ENCODE measurements at regions not wholly inside any gene's neighbourhood (a gene's known extent, or its start where the extent isn't known, plus 50 kb on each side); places are given as distances from the start of the nearest gene placed in this dataset.
A peak's percentile ranks its signal among the peaks of the same experiment; 100 is the strongest.

GRCh38 chr12:127515941-127516340 is 751.0 kb upstream of the TMEM132C start:
- Histone ChIP-seq H3K4me1 (replicated peaks in 1 of 2) (no peaks in the 10 kb centered on the region), H3K4me3 (no peak overlapping the region), H3K27ac (no peak overlapping the region)
- in situ Hi-C loops (cut with MboI; ENCODE audit: low pct_unique_long_range_greater_than_20kb in 2 of 9, low sequenced_read_pairs in 9 of 9, unreplicated experiment in 9 of 9), result no loop called here
- no peak for ATAC-seq (replicated peaks in 6 of 8)
- 0 to 75% (median 41%) methylated on average over 1 to 2 of the region's 2 CpGs; no CpG with 5 or more reads in 2 of the 10 experiments for WGBS, 10 experiments

DNA sequence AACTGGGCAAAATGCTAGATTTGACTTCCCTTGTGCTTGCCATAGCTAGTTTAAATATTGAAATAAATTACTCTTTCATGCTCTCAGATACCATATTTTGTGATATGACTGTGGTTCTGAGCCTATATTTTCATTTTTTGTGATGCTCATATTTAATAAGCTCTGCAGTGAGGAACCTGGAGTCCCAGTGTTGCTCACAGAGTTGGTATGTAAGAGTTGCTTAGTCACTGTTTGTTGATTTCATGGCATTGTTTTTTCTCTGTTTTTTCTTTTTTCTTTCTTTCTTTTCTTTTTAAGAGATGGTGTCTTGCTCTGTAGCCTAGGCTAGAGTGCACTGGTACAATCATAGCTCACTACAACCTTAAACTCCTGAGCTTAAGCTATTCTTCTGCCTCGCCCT is 750.5 kb upstream of the TMEM132C start:
- in situ Hi-C loops (cut with MboI; ENCODE audit: low pct_unique_long_range_greater_than_20kb in 2 of 9, low sequenced_read_pairs in 9 of 9, unreplicated experiment in 9 of 9), result no loop called here
- no peak overlapping the region for H3K4me3 ChIP-seq
- H3K27ac ChIP-seq, result no peak overlapping the region
- WGBS, 10 experiments, result 40 to 100% (median 56%) methylated on average over 1 of the region's 1 CpG; no CpG with 5 or more reads in 1 of the 10 experiments
- no peaks in the 10 kb centered on the region for H3K4me1 ChIP-seq (replicated peaks in 1 of 2)
- peak in 1 of 8 experiments; percentile 41 for ATAC-seq (replicated peaks in 6 of 8)

GRCh38 chr12:127519779-127520178 is 747.2 kb upstream of the TMEM132C start:
- no peak for ATAC-seq (replicated peaks in 6 of 8)
- H3K4me1 ChIP-seq (replicated peaks in 1 of 2), result no peaks in the 10 kb centered on the region
- no peak overlapping the region for H3K4me3 ChIP-seq
- 7 to 68% (median 46%) methylated on average over 1 to 2 of the region's 2 CpGs for WGBS, 10 experiments
- H3K27ac ChIP-seq, result no peak overlapping the region
- in situ Hi-C loops (cut with MboI; ENCODE audit: low pct_unique_long_range_greater_than_20kb in 2 of 9, low sequenced_read_pairs in 9 of 9, unreplicated experiment in 9 of 9), result no loop called here

GRCh38 chr12:127526925-127527324 is 740.0 kb upstream of the TMEM132C start:
- Histone ChIP-seq H3K4me1 (replicated peaks in 1 of 2) (no peaks in the 10 kb centered on the region), H3K27ac (no peak overlapping the region), H3K4me3 (no peak overlapping the region)
- no peak for ATAC-seq (replicated peaks in 6 of 8)
- in situ Hi-C loops (cut with MboI; ENCODE audit: low pct_unique_long_range_greater_than_20kb in 2 of 9, low sequenced_read_pairs in 9 of 9, unreplicated experiment in 9 of 9), result no loop called here
- 42 to 96% (median 68%) methylated on average over 2 to 3 of the region's 3 CpGs; no CpG with 5 or more reads in 2 of the 10 experiments for WGBS, 10 experiments

DNA sequence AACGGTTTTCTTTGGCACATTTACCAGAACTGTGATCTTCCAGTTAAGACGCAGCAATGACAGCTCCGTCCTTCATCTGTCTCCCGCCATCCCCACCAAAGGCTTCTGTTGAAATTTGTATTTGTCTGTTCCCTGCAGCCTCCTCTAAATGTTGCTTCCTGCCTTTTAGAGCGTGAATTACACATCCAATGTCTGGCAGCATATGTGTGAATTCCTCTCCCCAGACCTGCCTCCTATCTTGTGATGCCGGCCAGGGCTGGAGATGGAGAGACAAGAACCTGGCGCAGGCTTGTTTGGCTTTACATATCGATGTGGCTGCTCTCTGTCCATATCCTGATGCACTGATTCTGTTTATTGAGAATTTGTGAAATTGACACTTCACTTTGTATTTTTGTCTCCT is 738.4 kb upstream of the TMEM132C start:
- in situ Hi-C loops (cut with MboI; ENCODE audit: low pct_unique_long_range_greater_than_20kb in 2 of 9, low sequenced_read_pairs in 9 of 9, unreplicated experiment in 9 of 9), result no loop called here
- H3K4me1 ChIP-seq (replicated peaks in 1 of 2), result no peaks in the 10 kb centered on the region
- WGBS, 10 experiments, result 36 to 94% (median 86%) methylated on average over 1 to 7 of the region's 8 CpGs; no CpG with 5 or more reads in 1 of the 10 experiments

DNA sequence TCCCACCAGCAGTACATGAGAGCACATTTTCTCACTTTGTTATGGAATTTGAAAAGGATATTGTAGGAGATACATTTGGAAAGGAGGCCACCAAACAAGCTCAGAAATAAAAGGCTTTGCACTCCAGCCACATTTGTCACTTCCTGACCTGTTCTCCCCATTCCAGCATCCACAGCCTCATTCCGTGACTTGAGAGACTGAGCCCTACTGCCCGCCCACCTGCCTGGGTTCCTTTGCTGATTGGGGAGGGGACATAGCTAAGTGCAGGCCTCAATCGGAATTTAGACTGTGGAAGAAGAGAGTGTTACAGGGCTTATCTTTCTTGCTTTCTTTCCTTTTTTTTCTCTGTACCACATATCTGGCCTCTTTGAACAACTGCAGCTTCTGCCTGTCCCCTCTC is 735.4 kb upstream of the TMEM132C start:
- no peak overlapping the region for H3K27ac ChIP-seq
- in situ Hi-C loops (cut with MboI; ENCODE audit: low pct_unique_long_range_greater_than_20kb in 2 of 9, low sequenced_read_pairs in 9 of 9, unreplicated experiment in 9 of 9), result no loop called here
- H3K4me1 ChIP-seq (replicated peaks in 1 of 2), result no peaks in the 10 kb centered on the region
- 50 to 100% (median 73%) methylated on average over 1 to 3 of the region's 3 CpGs; no CpG with 5 or more reads in 1 of the 10 experiments for WGBS, 10 experiments
- no peak for ATAC-seq (replicated peaks in 6 of 8)
- H3K4me3 ChIP-seq, result no peak overlapping the region

More for the DNA sequence above, 738.4 kb upstream of the TMEM132C start:
- no peak for ATAC-seq (replicated peaks in 6 of 8)
- no peak overlapping the region for H3K4me3 ChIP-seq
- no peak overlapping the region for H3K27ac ChIP-seq

DNA sequence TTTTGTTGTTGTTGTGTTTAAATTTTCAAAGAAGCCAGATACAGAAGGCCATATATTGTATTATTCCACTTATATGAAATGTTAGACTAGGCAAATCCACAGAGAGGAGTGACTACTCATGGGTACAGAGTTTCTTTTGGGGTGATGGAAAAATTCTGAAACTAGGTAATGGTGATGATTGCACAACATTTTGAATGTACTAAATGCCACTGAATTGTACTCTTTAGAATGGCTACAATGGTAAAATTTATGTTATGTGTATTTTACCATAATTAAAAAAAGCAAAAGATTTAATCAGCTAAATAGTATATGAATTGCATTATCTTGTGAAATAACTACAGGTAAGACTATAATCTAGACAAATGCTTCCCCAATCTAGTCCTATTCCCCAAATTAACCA is 733.6 kb upstream of the TMEM132C start:
- no peak overlapping the region for H3K4me3 ChIP-seq
- in situ Hi-C loops (cut with MboI; ENCODE audit: low pct_unique_long_range_greater_than_20kb in 2 of 9, low sequenced_read_pairs in 9 of 9, unreplicated experiment in 9 of 9), result no loop called here
- peaks cover 3 to 11% of the 10 kb centered on the region in 2 donors for H3K4me1 ChIP-seq (replicated peaks in 1 of 2)
- H3K27ac ChIP-seq, result no peak overlapping the region
- no peak for ATAC-seq (replicated peaks in 6 of 8)

DNA sequence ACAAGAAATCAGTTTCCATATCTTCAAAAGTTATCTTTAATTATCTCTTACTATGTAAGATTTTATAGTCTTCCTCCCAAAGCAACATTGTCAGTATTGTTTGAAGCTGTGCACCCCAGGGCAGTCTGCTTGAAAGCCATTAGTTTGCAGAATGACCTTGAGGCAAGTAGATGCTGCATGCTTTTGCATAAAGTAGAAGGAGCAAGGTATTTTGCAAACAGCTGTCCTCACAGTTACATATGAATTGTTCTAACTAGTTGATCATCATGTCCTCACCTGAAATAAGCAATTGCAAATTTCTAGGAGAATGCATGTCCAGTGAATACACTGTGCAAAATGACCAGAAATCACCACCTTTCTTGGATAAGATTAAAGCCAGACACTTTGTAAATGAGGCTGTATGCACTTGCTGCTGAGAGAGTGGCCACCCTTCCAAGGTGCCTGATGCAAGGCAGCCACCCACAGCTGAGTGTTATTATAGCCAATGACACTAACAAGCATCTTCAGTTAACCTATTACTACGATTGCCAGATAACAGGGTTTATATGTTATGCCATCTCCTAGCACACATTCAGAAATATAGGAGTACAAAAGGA is 730.0 kb upstream of the TMEM132C start:
- H3K4me1 ChIP-seq (replicated peaks in 1 of 2), result peaks cover 6 to 14% of the 10 kb centered on the region in 2 donors
- ATAC-seq (replicated peaks in 6 of 8), result peak in 4 of 8 experiments; percentile 34 to 77 (median 72)
- in situ Hi-C loops (cut with MboI; ENCODE audit: low pct_unique_long_range_greater_than_20kb in 2 of 9, low sequenced_read_pairs in 9 of 9, unreplicated experiment in 9 of 9), result no loop called here
- no peak overlapping the region for H3K4me3 ChIP-seq
- H3K27ac ChIP-seq, result no peak overlapping the region
- WGBS, 10 experiments, result 0 to 71% (median 45%) methylated on average over 1 of the region's 1 CpG; no CpG with 5 or more reads in 4 of the 10 experiments

GRCh38 chr12:127538316-127538715 is 728.7 kb upstream of the TMEM132C start:
- no peak overlapping the region for H3K4me3 ChIP-seq
- in situ Hi-C loops (cut with MboI; ENCODE audit: low pct_unique_long_range_greater_than_20kb in 2 of 9, low sequenced_read_pairs in 9 of 9, unreplicated experiment in 9 of 9), result no loop called here
- H3K27ac ChIP-seq, result no peak overlapping the region
- peaks cover 6 to 17% of the 10 kb centered on the region in 2 donors for H3K4me1 ChIP-seq (replicated peaks in 1 of 2)
- ATAC-seq (replicated peaks in 6 of 8), result peak in 3 of 8 experiments; percentile 40 to 65 (median 47)
- 0 to 100% (median 24%) methylated on average over 1 to 3 of the region's 3 CpGs; no CpG with 5 or more reads in 1 of the 10 experiments for WGBS, 10 experiments

DNA sequence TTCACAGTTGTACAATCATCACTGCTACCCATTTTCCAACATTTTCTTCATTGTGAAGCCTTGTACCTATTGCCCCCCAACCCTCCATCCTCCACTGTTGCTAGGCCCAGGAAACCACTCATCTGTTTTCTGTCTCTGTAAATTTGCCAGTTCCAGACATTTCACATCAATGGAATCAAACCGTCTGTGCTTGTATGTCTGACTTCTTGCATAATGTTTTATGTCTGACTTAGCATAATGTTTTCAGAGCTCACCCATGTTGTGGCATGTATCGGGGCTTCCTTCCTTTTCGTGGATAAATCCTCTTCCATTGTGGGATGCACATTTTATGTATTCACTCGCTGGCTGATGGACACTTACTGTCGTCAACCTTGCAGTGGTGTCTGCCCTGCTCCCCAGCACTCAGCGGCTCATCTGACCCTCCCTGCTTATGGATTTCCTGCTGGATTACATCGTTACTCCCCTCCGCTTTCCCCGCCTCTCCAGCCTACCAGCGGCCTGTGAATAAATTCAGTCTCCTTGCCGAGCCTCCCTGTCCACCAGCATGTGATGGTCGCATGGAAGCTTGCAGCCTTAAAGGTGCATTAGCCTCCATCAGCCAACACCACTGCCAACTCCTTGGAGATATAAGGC is 727.6 kb upstream of the TMEM132C start:
- in situ Hi-C loops (cut with MboI; ENCODE audit: low pct_unique_long_range_greater_than_20kb in 2 of 9, low sequenced_read_pairs in 9 of 9, unreplicated experiment in 9 of 9), result no loop called here
- Histone ChIP-seq H3K4me3 (no peak overlapping the region), H3K27ac (no peak overlapping the region), H3K4me1 (replicated peaks in 1 of 2) (peaks cover 6 to 17% of the 10 kb centered on the region in 2 donors)
- peak; percentile 53 to 97 (median 90) for ATAC-seq (replicated peaks in 6 of 8)
- whole genome bisulfite sequencing, 10 experiments, result 0 to 67% (median 28%) methylated on average over 1 to 12 of the region's 12 CpGs

DNA sequence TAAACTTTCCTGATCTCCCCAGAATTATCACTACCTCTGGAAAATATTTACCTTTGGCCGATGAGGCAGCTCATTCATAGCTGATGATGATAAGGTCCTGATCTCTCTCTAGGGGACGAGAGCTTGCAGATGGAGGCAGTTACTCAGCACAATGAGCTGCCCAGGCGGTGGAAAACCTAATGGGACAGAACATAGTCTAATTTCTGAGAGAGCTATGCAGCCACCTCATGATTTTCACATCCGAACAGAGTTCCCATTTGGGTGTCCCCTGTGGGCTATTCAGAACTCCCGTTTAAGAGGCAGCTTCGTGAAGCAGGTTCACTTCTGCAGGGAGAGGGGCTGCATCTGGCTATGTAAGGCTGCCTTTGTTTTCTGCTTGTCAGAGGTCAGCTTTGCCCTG is 724.6 kb upstream of the TMEM132C start:
- WGBS, 10 experiments, result 33 to 71% (median 46%) methylated on average over 1 to 6 of the region's 6 CpGs; no CpG with 5 or more reads in 3 of the 10 experiments
- Histone ChIP-seq H3K4me1 (replicated peaks in 1 of 2) (peaks cover 6 to 16% of the 10 kb centered on the region in 2 donors), H3K4me3 (no peak overlapping the region), H3K27ac (no peak overlapping the region)
- in situ Hi-C loops (cut with MboI; ENCODE audit: low pct_unique_long_range_greater_than_20kb in 2 of 9, low sequenced_read_pairs in 9 of 9, unreplicated experiment in 9 of 9), result no loop called here
- no peak for ATAC-seq (replicated peaks in 6 of 8)

DNA sequence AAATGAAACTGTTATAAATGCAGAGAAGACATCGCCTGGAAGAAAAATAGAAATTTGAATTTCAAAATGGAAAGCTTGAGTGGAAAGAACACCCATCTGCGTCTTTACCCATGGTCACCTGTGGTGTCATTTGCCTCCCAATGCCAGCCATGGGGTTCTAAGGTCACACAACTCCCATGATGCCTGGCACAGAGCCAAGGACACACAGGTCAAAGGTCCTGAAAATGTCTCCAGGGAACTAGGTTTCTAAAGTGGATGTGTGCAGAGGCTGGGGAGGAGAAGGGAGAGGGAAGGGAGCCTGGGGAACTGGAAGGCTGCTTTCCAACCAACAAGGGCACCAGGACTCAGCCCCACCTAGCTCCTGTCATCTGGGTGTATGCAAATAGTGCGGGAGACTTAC is 724.0 kb upstream of the TMEM132C start:
- in situ Hi-C loops (cut with MboI; ENCODE audit: low pct_unique_long_range_greater_than_20kb in 2 of 9, low sequenced_read_pairs in 9 of 9, unreplicated experiment in 9 of 9), result no loop called here
- Histone ChIP-seq H3K4me3 (no peak overlapping the region), H3K27ac (no peak overlapping the region), H3K4me1 (replicated peaks in 1 of 2) (peaks cover 6 to 15% of the 10 kb centered on the region in 2 donors)
- no peak for ATAC-seq (replicated peaks in 6 of 8)
- WGBS, 10 experiments, result 50 to 100% (median 84%) methylated on average over 1 to 3 of the region's 3 CpGs; no CpG with 5 or more reads in 1 of the 10 experiments

GRCh38 chr12:127546721-127547505 is 720.1 kb upstream of the TMEM132C start:
- H3K4me3 ChIP-seq, result no peak overlapping the region
- no peak for ATAC-seq (replicated peaks in 6 of 8)
- in situ Hi-C loops (cut with MboI; ENCODE audit: low pct_unique_long_range_greater_than_20kb in 2 of 9, low sequenced_read_pairs in 9 of 9, unreplicated experiment in 9 of 9), result no loop called here
- H3K27ac ChIP-seq, result no peak overlapping the region
- 50 to 96% (median 75%) methylated on average over 1 to 5 of the region's 6 CpGs; no CpG with 5 or more reads in 1 of the 10 experiments for WGBS, 10 experiments
- peaks cover 0 to 11% of the 10 kb centered on the region in 2 donors for H3K4me1 ChIP-seq (replicated peaks in 1 of 2)

Measured in motor neuron (in vitro differentiated cells).